Frontal cortex (tissue), 3 donors: ENCODE measurements at regions not wholly inside any gene's neighbourhood (a gene's known extent, or its start where the extent isn't known, plus 50 kb on each side); places are given as distances from the start of the nearest gene placed in this dataset.
"Not testable (repeated sequence)": the region's sequence is repeated elsewhere in the genome, so short reads cannot be mapped to it uniquely, and the experiment has no call there.

ENCODE experiments used
- DNase-seq, 2 donors: peaks; one replicate each; pipeline ENCODE4 v3.0.0; 2012; ENCODE audit warnings: low spot score in 2 of 2
- FAIRE-seq: peaks from 2 replicates; lab custom pipeline; 2012; peaks lifted over from hg19 to GRCh38; lab: Jason Lieb, UNC
- donor health status: control.
- donor health status: control.
- donor health status: control.

DNA sequence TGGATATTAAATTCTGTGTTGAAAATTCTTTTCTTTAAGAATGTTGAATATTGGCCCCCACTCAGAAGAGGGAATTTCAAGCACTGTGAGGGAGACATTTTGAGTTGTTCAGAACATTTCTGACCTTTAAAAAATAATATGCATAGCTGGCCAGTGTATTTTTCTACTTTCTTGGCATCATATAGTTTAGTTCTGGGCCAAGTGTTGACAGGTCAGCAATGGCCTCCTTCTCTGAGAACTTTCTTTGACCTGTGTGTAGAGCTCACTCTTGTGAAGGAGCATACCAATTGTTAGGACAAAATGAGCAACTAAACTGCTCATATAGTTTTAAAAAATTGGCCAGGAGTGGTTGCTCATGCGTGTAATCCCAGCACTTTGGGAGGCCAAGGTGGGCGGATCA is 376.0 kb downstream of the LRRC70 start:
- FAIRE-seq (no peak), DNase-seq (no peak)

DNA sequence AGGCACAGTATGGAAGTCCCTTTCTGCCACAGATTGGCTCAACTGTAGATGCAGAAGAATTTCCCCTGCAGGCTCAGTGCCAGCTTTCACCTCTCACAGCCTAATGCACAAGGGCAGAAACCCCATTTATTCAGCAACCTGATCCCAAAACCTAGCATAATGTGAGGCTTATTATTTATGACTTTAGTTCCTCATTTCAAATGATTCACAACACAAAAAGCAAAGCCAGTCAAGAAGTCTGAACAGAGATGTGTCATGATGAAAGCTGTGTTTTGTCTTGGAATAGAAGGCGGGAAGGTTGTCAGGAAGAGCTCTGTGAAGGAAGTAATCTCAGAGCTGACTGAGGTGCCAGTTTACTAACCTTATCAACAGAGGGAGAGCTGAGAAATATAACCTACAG is 369.7 kb downstream of the LRRC70 start:
- DNase-seq (no peak), FAIRE-seq (no peak)

DNA sequence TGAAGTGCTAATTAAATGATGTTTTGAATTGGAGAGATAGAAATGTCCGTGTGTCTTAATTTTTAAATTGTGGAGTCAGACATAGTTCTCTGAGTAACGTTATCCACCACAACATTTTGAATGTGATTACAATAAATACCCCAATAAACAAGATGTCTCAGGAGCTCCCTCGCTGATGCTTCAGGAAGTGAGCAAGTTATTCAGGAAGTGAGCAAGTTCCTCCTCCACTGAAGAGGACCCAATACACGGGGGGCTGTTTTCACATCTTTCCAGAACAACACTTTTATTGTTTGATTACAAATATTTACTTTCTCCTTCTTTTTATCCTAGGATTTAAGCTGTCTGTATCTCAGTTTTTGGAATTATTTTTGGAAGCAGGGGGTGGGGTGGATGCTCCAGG is 363.8 kb downstream of the LRRC70 start:
- FAIRE-seq (no peak), DNase-seq (no peak)

GRCh38 chr5:62938927-62939326 is 360.3 kb downstream of the LRRC70 start:
- FAIRE-seq, result no peak
- DNase-seq, result no peak

- no peak for FAIRE-seq
Observed at GRCh38 chr5:62937661-62938558, 359.3 kb downstream of the LRRC70 start.

DNA sequence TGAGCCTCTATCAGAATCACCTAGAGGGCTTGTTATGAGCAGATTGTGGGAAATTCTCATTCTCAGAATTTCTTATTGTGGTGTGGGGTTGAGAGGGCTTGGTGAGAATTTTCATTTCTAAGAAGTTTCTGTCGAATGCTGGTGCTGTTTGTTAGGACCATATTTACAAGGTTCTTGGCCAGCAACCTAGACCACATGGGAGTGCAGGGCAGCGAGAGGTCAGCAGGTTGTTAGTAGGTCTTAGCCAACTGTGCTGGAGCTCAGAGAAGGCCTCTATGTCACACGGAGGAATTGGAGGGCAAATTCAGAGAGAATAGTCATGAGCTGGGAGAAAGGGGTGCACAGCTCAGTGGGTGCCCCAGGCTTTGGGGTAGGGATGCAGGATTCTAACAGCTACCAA is 357.0 kb downstream of the LRRC70 start:
- no peak for FAIRE-seq
- DNase-seq, result no peak

More at GRCh38 chr5:62937661-62938558, 359.3 kb downstream of the LRRC70 start:
- no peak for DNase-seq

- no peak for FAIRE-seq
Observed at GRCh38 chr5:62934319-62934718, 355.7 kb downstream of the LRRC70 start.

GRCh38 chr5:62933261-62933660 is 354.6 kb downstream of the LRRC70 start:
- DNase-seq (no peak), FAIRE-seq (no peak)

More at GRCh38 chr5:62934319-62934718, 355.7 kb downstream of the LRRC70 start:
- no peak for DNase-seq

- no peak for FAIRE-seq
Observed at GRCh38 chr5:62931153-62931950, 352.7 kb downstream of the LRRC70 start.

DNA sequence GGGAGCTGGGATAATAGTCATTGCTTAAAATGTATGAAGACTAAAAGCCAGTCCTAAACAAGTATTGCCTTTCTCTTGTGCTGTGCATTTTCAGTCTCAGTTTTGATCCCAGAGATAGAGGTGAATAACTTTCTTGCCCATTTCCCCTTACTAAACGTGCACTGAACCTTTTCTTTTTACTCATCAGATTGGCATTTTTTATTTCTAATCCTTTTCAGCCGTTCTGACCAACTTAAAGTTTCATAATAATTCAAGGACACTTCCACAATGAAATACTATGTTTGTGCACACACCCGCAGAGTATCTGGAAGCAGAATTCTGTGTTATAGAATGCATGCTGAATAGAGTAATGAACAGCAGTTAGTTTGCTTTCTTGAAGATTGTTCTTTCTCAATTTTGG is 343.6 kb downstream of the LRRC70 start:
- DNase-seq (no peak), FAIRE-seq (no peak)

More at GRCh38 chr5:62931153-62931950, 352.7 kb downstream of the LRRC70 start:
- no peak for DNase-seq

DNA sequence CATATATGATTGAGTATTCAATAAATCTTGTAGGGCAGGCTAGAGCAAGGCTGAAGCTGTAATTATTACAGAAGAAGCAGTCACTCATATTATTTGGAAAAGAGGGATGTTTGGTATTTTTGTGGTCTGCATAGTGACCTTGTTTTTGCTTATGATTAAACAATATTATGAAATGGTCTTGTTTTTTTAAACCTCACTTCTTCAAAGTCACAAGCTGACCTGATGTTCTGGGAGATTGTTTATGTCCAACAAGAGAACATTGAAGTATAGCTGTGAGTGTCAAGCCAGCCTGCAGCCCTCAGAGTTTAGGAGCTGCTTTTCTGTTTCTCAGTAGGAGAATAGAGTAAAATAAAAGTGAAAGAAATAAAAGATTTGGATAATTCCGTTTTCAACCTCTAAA is 342.2 kb downstream of the LRRC70 start:
- FAIRE-seq (no peak), DNase-seq (no peak)

DNA sequence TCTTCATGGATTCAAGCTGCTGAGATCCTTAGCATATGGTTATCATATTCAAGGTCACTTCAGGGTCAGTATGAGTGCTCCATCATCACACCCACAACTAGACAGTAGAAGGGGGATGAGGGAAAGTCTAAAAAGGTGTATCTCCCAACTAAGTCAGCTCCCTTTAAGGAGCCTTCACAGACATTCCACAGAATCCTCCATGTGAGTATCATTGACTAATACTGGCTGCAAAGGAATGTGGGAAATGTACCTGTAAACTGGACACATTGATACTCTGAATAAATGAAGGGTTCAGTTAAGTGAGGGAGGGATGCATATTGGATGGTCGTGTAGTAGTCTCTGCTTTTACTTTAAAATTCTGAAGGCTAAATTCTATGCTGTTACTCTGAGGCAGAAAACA is 330.7 kb downstream of the LRRC70 start:
- FAIRE-seq (no peak), DNase-seq (no peak)

DNA sequence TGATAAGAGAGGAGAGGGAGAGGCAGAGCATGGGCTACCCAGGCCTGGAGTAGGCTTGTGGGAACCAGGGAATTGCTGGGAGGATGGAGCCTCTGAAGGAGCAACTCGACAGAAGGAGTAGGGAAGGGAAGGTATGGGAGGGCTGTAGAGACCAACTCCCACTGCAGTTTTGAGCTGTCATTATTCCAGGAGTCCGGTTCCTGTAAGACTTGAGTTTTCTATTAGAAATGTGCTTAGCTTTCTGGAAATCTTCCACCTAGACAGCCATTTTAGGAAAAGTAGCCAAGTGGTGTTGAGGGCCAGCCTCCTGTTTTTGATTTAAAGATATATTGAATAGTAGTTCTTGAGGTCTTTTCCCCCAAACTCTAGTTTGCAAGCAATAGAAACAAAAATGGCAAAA is 323.5 kb downstream of the LRRC70 start:
- no peak for FAIRE-seq

GRCh38 chr5:62900976-62901375 is 322.4 kb downstream of the LRRC70 start:
- FAIRE-seq, result no peak
- no peak for DNase-seq

More for the DNA sequence above, 323.5 kb downstream of the LRRC70 start:
- DNase-seq, result no peak

DNA sequence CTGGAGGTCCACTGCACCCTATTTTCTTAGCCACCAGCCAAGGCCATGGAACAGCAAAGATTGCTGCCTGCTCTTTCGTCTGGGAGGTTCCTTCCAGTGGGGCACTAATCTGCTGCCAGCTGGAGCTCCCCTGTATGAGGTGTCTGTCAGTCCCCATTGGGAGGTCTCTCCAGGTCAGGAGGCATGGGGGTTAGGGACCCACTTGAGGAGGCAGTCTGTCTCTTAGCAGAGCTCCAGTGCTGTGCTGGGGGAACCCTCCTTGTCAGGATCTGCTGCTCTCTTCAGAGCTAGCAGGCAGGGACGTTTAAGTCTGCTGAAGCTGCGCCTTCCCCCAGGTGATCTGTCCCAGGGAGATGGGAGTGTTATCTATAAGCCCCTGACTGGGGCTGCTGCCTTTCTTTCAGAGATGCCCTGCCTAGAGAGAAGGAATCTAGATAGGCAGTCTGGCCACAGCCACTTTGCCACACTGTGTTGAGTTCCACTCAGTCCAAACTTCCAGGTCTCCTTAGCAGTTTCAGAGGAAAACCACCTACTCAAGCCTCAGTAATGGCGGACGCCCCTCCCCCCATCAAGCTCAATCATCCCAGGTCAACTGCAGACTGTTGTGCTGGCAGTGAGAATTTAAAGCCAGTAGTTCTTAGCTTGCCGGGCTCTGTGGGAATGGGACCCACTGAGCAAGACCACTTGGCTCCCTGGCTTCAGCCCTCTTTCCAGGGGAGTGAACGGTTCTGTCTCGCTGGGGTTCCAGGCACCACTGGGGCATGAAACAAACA is 317.7 kb downstream of the LRRC70 start:
- no peak for FAIRE-seq
- DNase-seq, result no peak

GRCh38 chr5:62886603-62887315 is 308.1 kb downstream of the LRRC70 start:
- FAIRE-seq (no peak), DNase-seq (no peak)

- FAIRE-seq, result not testable (repeated sequence)
Observed at GRCh38 chr5:62837330-62837729, 258.7 kb downstream of the LRRC70 start.

DNA sequence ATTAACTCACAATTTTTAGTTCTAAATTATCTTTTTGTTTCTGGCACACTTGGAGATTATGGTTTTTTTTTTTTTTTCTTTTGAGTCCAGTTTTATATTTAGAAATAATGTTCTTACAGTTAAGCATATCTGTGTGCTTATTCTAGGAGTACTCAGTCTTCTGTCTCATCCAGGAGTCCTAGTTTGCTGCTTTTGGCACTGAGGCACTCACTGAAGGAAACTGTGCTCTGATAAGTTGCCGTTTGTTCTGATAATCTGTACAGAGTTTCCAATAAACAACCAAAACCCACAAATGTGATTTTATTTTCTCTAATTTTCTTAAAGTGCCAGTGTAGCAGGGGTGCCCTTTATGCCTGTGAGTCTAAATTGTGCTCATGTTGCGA is 251.0 kb downstream of the LRRC70 start:
- DNase-seq, result no peak
- FAIRE-seq, result no peak

More at GRCh38 chr5:62837330-62837729, 258.7 kb downstream of the LRRC70 start:
- DNase-seq, result not testable (repeated sequence)

GRCh38 chr5:62828742-62829603 is 250.4 kb downstream of the LRRC70 start:
- FAIRE-seq, result no peak

More at GRCh38 chr5:62828742-62829603, 250.4 kb downstream of the LRRC70 start:
- no peak for DNase-seq
